ENCODE measurements at regions not wholly inside any gene's neighbourhood (a gene's known extent, or its start where the extent isn't known, plus 50 kb on each side); places are given as distances from the start of the nearest gene placed in this dataset.

DNA sequence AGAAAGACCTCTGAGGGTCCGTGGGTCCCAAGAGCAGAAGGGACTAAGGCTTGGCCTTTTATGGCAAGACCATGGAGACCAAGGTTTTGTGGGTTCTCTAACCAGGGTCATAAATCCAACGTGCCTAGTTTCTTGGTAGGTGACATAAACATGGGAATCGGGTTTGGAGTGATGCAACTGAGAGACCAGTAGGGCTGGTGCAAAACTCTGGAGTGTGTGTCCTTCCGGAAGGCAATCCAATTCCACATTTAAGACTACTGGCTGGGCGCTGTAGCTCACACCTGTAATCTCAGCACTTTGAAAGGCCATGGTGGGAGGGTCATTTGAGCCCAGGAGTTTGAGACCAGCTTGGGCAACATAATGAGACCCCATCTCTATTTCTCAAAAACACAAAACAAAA lies 116.5 kb upstream of the ARG1 start:
- Histone ChIP-seq H3K14ac (replicated peaks; ENCODE audit: low read depth, low read length) (no peak overlapping the region), H4K20me1 (ENCODE audit: insufficient read depth, low read length) (no peaks in the 10 kb centered on the region), H3K9me3 (ENCODE audit: control insufficient read depth, insufficient read depth, low read length) (no peaks in the 10 kb centered on the region), H2AK5ac (ENCODE audit: low read depth, low read length) (no peak overlapping the region), H3K79me1 (ENCODE audit: low read depth in 1 of 2, low read length in 2 of 2) (no peaks in the 10 kb centered on the region), H3K56ac (ENCODE audit: extremely low read depth, insufficient read depth, low read length) (no peak overlapping the region), H3K4me2 (ENCODE audit: low read depth, low read length) (no peak overlapping the region), H2BK120ac (ENCODE audit: low read depth, low read length) (no peak overlapping the region), H2BK5ac (ENCODE audit: low read depth, low read length, poor library complexity, severe bottlenecking) (no peak overlapping the region), H2AK9ac (replicated peaks; ENCODE audit: low read depth, low read length, poor library complexity) (no peak overlapping the region), H3K9ac (ENCODE audit: low read depth, low read length) (no peak overlapping the region), H3K27ac (ENCODE audit: insufficient read depth, low read length) (no peak overlapping the region), H3K23ac (ENCODE audit: low read depth, low read length) (no peak overlapping the region), H3K18ac (ENCODE audit: low read depth, low read length) (no peak overlapping the region), H2BK15ac (ENCODE audit: low read depth, low read length) (no peak overlapping the region), H2AFZ (replicated peaks; ENCODE audit: low read length, poor library complexity) (no peak overlapping the region), H2BK20ac (ENCODE audit: low read depth, low read length) (no peak overlapping the region), H3K4me3 (ENCODE audit: insufficient read depth, low read depth, low read length) (no peak overlapping the region), H4K91ac (ENCODE audit: insufficient read depth, low read depth, low read length) (no peak overlapping the region), H3K36me3 (ENCODE audit: control insufficient read depth, insufficient read depth, low read length) (no peaks in the 10 kb centered on the region), H3K9me1 (ENCODE audit: insufficient read depth, low read length) (no peaks in the 10 kb centered on the region), H3K4ac (ENCODE audit: low read depth, low read length) (no peak overlapping the region), H4K5ac (ENCODE audit: low read depth, low read length) (no peak overlapping the region), H3K4me1 (ENCODE audit: control insufficient read depth, insufficient read depth, low read length) (no peaks in the 10 kb centered on the region), H4K8ac (ENCODE audit: low read depth in 2 of 2, low read length in 2 of 2) (no peak overlapping the region), H3K27me3 (ENCODE audit: control insufficient read depth, insufficient read depth, low read length) (peaks cover 10% of the 10 kb centered on the region)
- ChIA-PET POLR2A (ENCODE audit: unreplicated experiment) (no interaction called here), CTCF (interaction anchor here (0.6 kb wide), 2 partner anchors 38 to 1724 kb away, joined by 4 to 5 read pairs; no protein-coding TSS in a partner anchor)
- dilution Hi-C loops (cut with HindIII; ENCODE audit: low sequenced_read_pairs, unreplicated experiment) (no loop called here), in situ Hi-C loops (cut with MboI; ENCODE audit: low sequenced_read_pairs) (no loop called here), intact Hi-C loops (cut with micrococcal nuclease) (no loop called here)
- ATAC-seq (ENCODE audit: low read depth) (no peak), DNase-seq (no peak)
- WGBS, 2 experiments (ENCODE audit: extremely low coverage in 2 of 2, insufficient read length in 1 of 2), result no CpG with 5 or more reads among the region's 5 CpGs
- BruUV-seq (replicated peaks), result no TSS peak
- TF ChIP-seq BHLHE40 (IDR thresholded peaks at IDR 0.05; ENCODE audit: low read depth, low read length), result no peak
- TF ChIP-seq RCOR1 (IDR thresholded peaks at IDR 0.05; ENCODE audit: insufficient replicate concordance, low read length), result no peak
- no peak for TF ChIP-seq RFX5 (IDR thresholded peaks at IDR 0.05; ENCODE audit: low read depth, low read length)
- no peak for TF ChIP-seq MXI1 (IDR thresholded peaks at IDR 0.05; ENCODE audit: borderline replicate concordance, low read depth, low read length)
- TF ChIP-seq CHD1 (IDR thresholded peaks at IDR 0.05; ENCODE audit: low read depth, low read length), result no peak
- TF ChIP-seq, protein P1, sequence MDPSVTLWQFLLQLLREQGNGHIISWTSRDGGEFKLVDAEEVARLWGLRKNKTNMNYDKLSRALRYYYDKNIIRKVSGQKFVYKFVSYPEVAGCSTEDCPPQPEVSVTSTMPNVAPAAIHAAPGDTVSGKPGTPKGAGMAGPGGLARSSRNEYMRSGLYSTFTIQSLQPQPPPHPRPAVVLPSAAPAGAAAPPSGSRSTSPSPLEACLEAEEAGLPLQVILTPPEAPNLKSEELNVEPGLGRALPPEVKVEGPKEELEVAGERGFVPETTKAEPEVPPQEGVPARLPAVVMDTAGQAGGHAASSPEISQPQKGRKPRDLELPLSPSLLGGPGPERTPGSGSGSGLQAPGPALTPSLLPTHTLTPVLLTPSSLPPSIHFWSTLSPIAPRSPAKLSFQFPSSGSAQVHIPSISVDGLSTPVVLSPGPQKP (IDR thresholded peaks at IDR 0.05; ENCODE audit: borderline replicate concordance, low read depth, low read length), result no peak
- no peak for TF ChIP-seq POLR2A (IDR thresholded peaks at IDR 0.05; ENCODE audit: low read depth, low read length)
- TF ChIP-seq RAD21 (IDR thresholded peaks at IDR 0.05; ENCODE audit: low read length), result no peak
- no peak for TF ChIP-seq CEBPB (IDR thresholded peaks at IDR 0.05; ENCODE audit: low read depth, low read length)
- TF ChIP-seq, protein P2, sequence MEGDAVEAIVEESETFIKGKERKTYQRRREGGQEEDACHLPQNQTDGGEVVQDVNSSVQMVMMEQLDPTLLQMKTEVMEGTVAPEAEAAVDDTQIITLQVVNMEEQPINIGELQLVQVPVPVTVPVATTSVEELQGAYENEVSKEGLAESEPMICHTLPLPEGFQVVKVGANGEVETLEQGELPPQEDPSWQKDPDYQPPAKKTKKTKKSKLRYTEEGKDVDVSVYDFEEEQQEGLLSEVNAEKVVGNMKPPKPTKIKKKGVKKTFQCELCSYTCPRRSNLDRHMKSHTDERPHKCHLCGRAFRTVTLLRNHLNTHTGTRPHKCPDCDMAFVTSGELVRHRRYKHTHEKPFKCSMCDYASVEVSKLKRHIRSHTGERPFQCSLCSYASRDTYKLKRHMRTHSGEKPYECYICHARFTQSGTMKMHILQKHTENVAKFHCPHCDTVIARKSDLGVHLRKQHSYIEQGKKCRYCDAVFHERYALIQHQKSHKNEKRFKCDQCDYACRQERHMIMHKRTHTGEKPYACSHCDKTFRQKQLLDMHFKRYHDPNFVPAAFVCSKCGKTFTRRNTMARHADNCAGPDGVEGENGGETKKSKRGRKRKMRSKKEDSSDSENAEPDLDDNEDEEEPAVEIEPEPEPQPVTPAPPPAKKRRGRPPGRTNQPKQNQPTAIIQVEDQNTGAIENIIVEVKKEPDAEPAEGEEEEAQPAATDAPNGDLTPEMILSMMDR (conservative IDR thresholded peaks at IDR 0.05; ENCODE audit: low read depth, low read length), result no peak
- TF ChIP-seq MAFK (IDR thresholded peaks at IDR 0.05; ENCODE audit: low read depth, low read length), result no peak
- no peak for TF ChIP-seq MAZ (IDR thresholded peaks at IDR 0.05; ENCODE audit: borderline replicate concordance, low read depth, low read length)
- TF ChIP-seq SMC3 (IDR thresholded peaks at IDR 0.05; ENCODE audit: low read depth, low read length), result no peak
- TF ChIP-seq, protein P3, sequence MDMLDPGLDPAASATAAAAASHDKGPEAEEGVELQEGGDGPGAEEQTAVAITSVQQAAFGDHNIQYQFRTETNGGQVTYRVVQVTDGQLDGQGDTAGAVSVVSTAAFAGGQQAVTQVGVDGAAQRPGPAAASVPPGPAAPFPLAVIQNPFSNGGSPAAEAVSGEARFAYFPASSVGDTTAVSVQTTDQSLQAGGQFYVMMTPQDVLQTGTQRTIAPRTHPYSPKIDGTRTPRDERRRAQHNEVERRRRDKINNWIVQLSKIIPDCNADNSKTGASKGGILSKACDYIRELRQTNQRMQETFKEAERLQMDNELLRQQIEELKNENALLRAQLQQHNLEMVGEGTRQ (IDR thresholded peaks at IDR 0.05; ENCODE audit: low read depth, low read length), result no peak
- no peak for TF ChIP-seq NFE2L2 (IDR thresholded peaks at IDR 0.05; ENCODE audit: low read depth, low read length)
- no peak for TF ChIP-seq FOS (IDR thresholded peaks at IDR 0.05; ENCODE audit: low read depth, low read length)
